ENCODE measurements at regions not wholly inside any gene's neighbourhood (a gene's known extent, or its start where the extent isn't known, plus 50 kb on each side); places are given as distances from the start of the nearest gene placed in this dataset.

GRCh38 chr1:88104236-88104635 is 579.8 kb upstream of the PKN2 start:
- 68 to 73% methylated on average over 1 of the region's 1 CpG for WGBS, 2 donors

DNA sequence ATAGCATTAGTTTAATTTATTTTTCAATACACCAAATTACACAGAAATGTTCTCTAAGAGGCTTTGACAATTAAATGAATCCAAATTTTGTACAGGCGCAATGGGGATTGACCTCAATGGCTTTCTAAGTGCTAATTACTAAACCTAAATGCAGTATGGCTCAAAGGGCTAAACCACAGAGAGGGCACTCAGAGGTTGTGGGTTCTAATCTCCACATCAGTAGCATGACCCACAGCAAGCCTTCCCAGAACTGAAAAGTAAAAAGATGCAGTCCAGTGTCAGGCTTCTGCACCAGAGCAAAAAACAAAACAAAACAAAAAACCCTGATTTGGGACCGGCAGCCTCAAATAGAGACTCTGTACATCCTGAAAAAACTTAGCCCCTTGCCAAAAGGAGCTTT is 579.2 kb upstream of the PKN2 start:
- DNase-seq (no peak), ATAC-seq (ENCODE audit: low FRiP score in 2 of 2) (no peak)
- Histone ChIP-seq H3K4me3 (no peak overlapping the region), H3K4me1 (no peaks in the 10 kb centered on the region), H3K27me3 (no peaks in the 10 kb centered on the region), H3K36me3 (no peaks in the 10 kb centered on the region), H3K9me3 (no peaks in the 10 kb centered on the region), H3K27ac (no peak overlapping the region)
- 83 to 88% methylated on average over 2 of the region's 2 CpGs for WGBS, 2 donors
- TF ChIP-seq EP300 (IDR thresholded peaks at IDR 0.05) = no peak
- TF ChIP-seq, protein P1, sequence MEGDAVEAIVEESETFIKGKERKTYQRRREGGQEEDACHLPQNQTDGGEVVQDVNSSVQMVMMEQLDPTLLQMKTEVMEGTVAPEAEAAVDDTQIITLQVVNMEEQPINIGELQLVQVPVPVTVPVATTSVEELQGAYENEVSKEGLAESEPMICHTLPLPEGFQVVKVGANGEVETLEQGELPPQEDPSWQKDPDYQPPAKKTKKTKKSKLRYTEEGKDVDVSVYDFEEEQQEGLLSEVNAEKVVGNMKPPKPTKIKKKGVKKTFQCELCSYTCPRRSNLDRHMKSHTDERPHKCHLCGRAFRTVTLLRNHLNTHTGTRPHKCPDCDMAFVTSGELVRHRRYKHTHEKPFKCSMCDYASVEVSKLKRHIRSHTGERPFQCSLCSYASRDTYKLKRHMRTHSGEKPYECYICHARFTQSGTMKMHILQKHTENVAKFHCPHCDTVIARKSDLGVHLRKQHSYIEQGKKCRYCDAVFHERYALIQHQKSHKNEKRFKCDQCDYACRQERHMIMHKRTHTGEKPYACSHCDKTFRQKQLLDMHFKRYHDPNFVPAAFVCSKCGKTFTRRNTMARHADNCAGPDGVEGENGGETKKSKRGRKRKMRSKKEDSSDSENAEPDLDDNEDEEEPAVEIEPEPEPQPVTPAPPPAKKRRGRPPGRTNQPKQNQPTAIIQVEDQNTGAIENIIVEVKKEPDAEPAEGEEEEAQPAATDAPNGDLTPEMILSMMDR (IDR thresholded peaks at IDR 0.05) = no peak
- no peak for TF ChIP-seq POLR2A (IDR thresholded peaks at IDR 0.05)
- TF ChIP-seq POLR2AphosphoS5 (IDR thresholded peaks at IDR 0.05) = no peak

More at GRCh38 chr1:88104236-88104635, 579.8 kb upstream of the PKN2 start:
- Histone ChIP-seq H3K27me3 (no peaks in the 10 kb centered on the region), H3K27ac (no peak overlapping the region), H3K36me3 (no peaks in the 10 kb centered on the region), H3K9me3 (no peaks in the 10 kb centered on the region), H3K4me1 (no peaks in the 10 kb centered on the region), H3K4me3 (no peak overlapping the region)
- DNase-seq (no peak), ATAC-seq (ENCODE audit: low FRiP score in 2 of 2) (no peak)
- TF ChIP-seq POLR2A (IDR thresholded peaks at IDR 0.05) (no peak), POLR2AphosphoS5 (IDR thresholded peaks at IDR 0.05) (no peak), EP300 (IDR thresholded peaks at IDR 0.05) (no peak)
- TF ChIP-seq, protein P1 (IDR thresholded peaks at IDR 0.05) = no peak

GRCh38 chr1:88111816-88112215 is 572.3 kb upstream of the PKN2 start:
- TF ChIP-seq POLR2AphosphoS5 (IDR thresholded peaks at IDR 0.05) (no peak), EP300 (IDR thresholded peaks at IDR 0.05) (no peak), POLR2A (IDR thresholded peaks at IDR 0.05) (no peak)
- TF ChIP-seq, protein P1 (IDR thresholded peaks at IDR 0.05) = no peak
- no peaks in the 10 kb centered on the region for H3K4me1 ChIP-seq
- no peak overlapping the region for H3K4me3 ChIP-seq
- no peaks in the 10 kb centered on the region for H3K36me3 ChIP-seq
- H3K27ac ChIP-seq = no peak overlapping the region
- DNase-seq = no peak
- 93 to 95% methylated on average over 3 of the region's 3 CpGs for WGBS, 2 donors
- H3K27me3 ChIP-seq = no peaks in the 10 kb centered on the region
- no peaks in the 10 kb centered on the region for H3K9me3 ChIP-seq
- ATAC-seq (ENCODE audit: low FRiP score in 2 of 2) = no peak

GRCh38 chr1:88117597-88117996 is 566.5 kb upstream of the PKN2 start:
- no peaks in the 10 kb centered on the region for H3K27me3 ChIP-seq
- H3K4me3 ChIP-seq = no peak overlapping the region
- DNase-seq (no peak), ATAC-seq (ENCODE audit: low FRiP score in 2 of 2) (no peak)
- no peaks in the 10 kb centered on the region for H3K9me3 ChIP-seq
- no peaks in the 10 kb centered on the region for H3K4me1 ChIP-seq
- TF ChIP-seq, protein P1 (IDR thresholded peaks at IDR 0.05) = no peak
- no peak for TF ChIP-seq POLR2AphosphoS5 (IDR thresholded peaks at IDR 0.05)
- no peak for TF ChIP-seq EP300 (IDR thresholded peaks at IDR 0.05)
- TF ChIP-seq POLR2A (IDR thresholded peaks at IDR 0.05) = no peak
- no peaks in the 10 kb centered on the region for H3K36me3 ChIP-seq
- H3K27ac ChIP-seq = no peak overlapping the region
- WGBS, 2 donors = 78 to 88% methylated on average over 4 of the region's 4 CpGs

GRCh38 chr1:88118176-88118845 is 565.8 kb upstream of the PKN2 start:
- ATAC-seq (ENCODE audit: low FRiP score in 2 of 2) (no peak), DNase-seq (no peak)
- no peak overlapping the region for H3K27ac ChIP-seq
- no peak for TF ChIP-seq EP300 (IDR thresholded peaks at IDR 0.05)
- TF ChIP-seq, protein P1 (IDR thresholded peaks at IDR 0.05) = no peak
- TF ChIP-seq POLR2AphosphoS5 (IDR thresholded peaks at IDR 0.05) = no peak
- no peak for TF ChIP-seq POLR2A (IDR thresholded peaks at IDR 0.05)
- H3K27me3 ChIP-seq = no peaks in the 10 kb centered on the region
- no peaks in the 10 kb centered on the region for H3K4me1 ChIP-seq
- H3K36me3 ChIP-seq = no peaks in the 10 kb centered on the region
- H3K4me3 ChIP-seq = no peak overlapping the region
- H3K9me3 ChIP-seq = no peaks in the 10 kb centered on the region
- 75 to 80% methylated on average over 6 of the region's 6 CpGs for WGBS, 2 donors
